ENCODE measurements at regions not wholly inside any gene's neighbourhood (a gene's known extent, or its start where the extent isn't known, plus 50 kb on each side); places are given as distances from the start of the nearest gene placed in this dataset.
A peak's percentile ranks its signal among the peaks of the same experiment; 100 is the strongest.

DNA sequence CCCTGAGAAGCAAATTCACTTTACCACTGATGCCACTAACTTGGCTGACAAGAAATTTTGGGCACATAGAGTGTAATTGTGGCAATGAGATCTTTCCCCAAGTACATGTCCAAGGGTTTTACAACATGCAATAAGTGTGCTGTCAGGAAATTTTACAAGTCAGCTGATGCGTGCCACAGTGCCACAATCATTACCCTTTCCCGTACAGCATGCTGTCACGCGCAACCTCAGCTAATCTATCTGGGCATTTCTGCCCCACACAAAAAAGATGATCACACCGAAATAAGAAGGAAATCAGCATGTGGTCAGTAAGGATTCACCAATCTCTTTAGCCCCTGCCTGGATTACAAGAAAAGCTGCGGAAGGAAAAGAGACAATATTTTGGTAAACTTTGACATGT, 163.6 kb upstream of the PREP start:
- peak in 1 of 3 donors; percentile 57 for DNase-seq
- H3K36me3 ChIP-seq (ENCODE audit: low read depth) = no peaks in the 10 kb centered on the region

DNA sequence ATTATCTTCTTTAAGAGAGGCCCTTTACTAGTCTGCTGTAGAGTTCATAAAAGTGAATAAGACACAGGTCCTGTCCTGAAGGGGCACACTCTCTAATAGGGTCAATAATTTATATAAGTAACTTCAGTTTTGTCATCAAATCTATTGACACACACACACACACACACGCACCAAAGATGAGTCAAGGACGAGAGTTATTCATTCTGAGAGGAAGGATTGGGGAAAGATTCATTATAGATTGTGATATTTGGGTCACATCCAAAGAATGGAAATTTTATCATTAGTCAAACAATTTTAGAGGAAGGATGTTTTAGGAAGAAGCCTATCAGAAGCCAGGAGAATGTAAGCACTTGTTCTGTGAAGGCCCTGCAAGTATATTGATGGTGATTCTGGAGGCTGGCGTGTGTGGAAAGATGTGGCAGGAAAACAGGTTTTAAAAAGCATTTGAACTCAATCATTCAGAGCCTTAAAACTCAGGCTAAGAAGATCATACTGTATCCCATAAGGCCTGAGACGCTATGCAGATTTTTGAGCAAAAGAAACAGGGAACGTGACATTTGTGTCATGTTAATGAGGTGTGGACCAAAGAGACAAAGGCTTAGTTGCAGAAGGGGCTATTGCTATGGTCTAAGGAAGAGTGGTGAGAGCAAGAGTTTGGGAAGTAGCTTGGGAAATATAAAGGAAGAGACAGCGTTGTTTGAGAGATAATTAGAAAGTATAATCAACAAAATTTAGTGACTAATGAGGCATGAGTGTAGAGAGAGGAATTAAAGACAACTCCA, 161.4 kb upstream of the PREP start:
- no peaks in the 10 kb centered on the region for H3K36me3 ChIP-seq (ENCODE audit: low read depth)
- TF ChIP-seq, protein P1, sequence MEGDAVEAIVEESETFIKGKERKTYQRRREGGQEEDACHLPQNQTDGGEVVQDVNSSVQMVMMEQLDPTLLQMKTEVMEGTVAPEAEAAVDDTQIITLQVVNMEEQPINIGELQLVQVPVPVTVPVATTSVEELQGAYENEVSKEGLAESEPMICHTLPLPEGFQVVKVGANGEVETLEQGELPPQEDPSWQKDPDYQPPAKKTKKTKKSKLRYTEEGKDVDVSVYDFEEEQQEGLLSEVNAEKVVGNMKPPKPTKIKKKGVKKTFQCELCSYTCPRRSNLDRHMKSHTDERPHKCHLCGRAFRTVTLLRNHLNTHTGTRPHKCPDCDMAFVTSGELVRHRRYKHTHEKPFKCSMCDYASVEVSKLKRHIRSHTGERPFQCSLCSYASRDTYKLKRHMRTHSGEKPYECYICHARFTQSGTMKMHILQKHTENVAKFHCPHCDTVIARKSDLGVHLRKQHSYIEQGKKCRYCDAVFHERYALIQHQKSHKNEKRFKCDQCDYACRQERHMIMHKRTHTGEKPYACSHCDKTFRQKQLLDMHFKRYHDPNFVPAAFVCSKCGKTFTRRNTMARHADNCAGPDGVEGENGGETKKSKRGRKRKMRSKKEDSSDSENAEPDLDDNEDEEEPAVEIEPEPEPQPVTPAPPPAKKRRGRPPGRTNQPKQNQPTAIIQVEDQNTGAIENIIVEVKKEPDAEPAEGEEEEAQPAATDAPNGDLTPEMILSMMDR (IDR thresholded peaks at IDR 0.05) = no peak
- H3K4me1 ChIP-seq (ENCODE audit: low read depth) = no peaks in the 10 kb centered on the region
- no peak overlapping the region for H3K4me3 ChIP-seq
- ATAC-seq (no peak), DNase-seq (no peak)
- intact Hi-C loops (cut with DNase I, micrococcal nuclease) = no loop called here
- no peaks in the 10 kb centered on the region for H3K9me3 ChIP-seq

More for the DNA sequence above, 163.6 kb upstream of the PREP start:
- H3K9me3 ChIP-seq = no peaks in the 10 kb centered on the region
- TF ChIP-seq, protein P1 (IDR thresholded peaks at IDR 0.05) = no peak
- no peak overlapping the region for H3K4me3 ChIP-seq
- peak; percentile 91 for ATAC-seq
- intact Hi-C loops (cut with DNase I, micrococcal nuclease) = no loop called here
- no peaks in the 10 kb centered on the region for H3K4me1 ChIP-seq (ENCODE audit: low read depth)

DNA sequence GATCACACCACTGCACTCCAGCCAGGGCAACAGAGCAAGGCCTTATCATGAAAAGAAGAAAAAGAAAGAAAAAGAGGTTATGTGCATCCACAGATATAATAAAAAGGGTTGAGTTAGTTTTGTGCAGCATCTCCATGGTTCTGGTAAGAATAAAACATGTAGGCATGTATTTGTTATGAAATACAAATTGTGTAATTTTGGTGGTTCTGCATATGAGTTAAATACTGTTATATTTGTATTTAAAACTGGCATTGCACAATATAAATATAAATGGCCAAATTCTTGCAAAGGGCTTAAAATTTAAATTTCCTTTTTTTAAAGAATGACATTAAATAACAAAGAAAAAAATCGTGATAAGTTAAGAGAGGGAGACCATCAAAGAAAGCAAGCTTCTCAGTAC, 159.1 kb upstream of the PREP start:
- DNase-seq = no peak
- Histone ChIP-seq H3K4me3 (no peak overlapping the region), H3K4me1 (ENCODE audit: low read depth) (no peaks in the 10 kb centered on the region), H3K36me3 (ENCODE audit: low read depth) (no peaks in the 10 kb centered on the region), H3K9me3 (no peaks in the 10 kb centered on the region)
- ATAC-seq = no peak
- TF ChIP-seq, protein P1 (IDR thresholded peaks at IDR 0.05) = no peak
- intact Hi-C loops (cut with DNase I, micrococcal nuclease) = no loop called here

DNA sequence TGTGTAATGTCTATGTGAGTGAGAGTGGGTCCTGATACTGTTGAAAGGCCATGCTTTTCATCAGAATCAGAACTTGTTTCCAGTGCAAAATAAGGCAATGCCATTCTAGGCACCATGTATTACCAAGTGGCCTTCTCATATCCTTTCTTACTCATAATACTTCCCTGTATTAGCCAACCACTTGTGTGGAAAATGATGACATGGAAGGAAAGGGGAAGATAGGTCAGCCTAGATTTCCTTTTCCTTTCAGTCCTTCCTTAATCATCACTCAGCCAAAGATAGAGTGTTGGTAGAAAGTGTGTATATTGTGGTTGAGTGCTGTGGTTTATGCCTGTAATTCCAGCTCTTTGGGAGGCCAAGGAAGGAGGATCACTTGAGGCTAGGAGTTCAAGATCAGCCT, 158.6 kb upstream of the PREP start:
- Histone ChIP-seq H3K36me3 (ENCODE audit: low read depth) (no peaks in the 10 kb centered on the region), H3K4me3 (no peak overlapping the region), H3K4me1 (ENCODE audit: low read depth) (no peaks in the 10 kb centered on the region), H3K9me3 (no peaks in the 10 kb centered on the region)
- TF ChIP-seq, protein P1 (IDR thresholded peaks at IDR 0.05) = no peak
- no peak for ATAC-seq
- DNase-seq = no peak
- intact Hi-C loops (cut with DNase I, micrococcal nuclease) = no loop called here

DNA sequence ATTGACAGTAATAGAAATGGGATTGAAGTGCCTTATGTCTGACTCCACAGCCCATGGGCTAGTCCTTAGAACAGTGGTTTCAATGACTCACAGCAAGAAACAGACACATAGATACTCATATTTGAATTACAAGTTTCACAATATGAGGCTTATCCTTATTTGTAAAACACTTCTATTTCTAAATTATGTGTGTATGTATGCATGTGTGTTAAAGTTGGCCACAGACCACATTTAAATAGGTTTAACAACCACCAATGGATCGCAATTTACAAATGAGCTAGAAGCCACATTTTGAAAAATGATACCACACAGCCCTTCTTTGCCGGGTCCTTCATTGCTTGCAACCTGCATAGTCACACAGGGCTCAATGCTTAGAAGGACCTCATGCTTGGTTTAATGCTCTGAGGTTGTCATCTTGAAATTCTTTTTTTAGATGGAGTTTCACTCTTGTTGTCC, 157.8 kb upstream of the PREP start:
- intact Hi-C loops (cut with DNase I, micrococcal nuclease) = no loop called here
- ATAC-seq = no peak
- H3K9me3 ChIP-seq = no peaks in the 10 kb centered on the region
- H3K4me3 ChIP-seq = no peak overlapping the region
- no peaks in the 10 kb centered on the region for H3K4me1 ChIP-seq (ENCODE audit: low read depth)
- no peak for DNase-seq
- TF ChIP-seq, protein P1 (IDR thresholded peaks at IDR 0.05) = no peak
- no peaks in the 10 kb centered on the region for H3K36me3 ChIP-seq (ENCODE audit: low read depth)

Data from mucosa of descending colon (tissue), 3 donors.